Heart left ventricle (tissue), 16 donors: ENCODE measurements at regions not wholly inside any gene's neighbourhood (a gene's known extent, or its start where the extent isn't known, plus 50 kb on each side); places are given as distances from the start of the nearest gene placed in this dataset.
"Not testable (repeated sequence)": the region's sequence is repeated elsewhere in the genome, so short reads cannot be mapped to it uniquely, and the experiment has no call there.

Experiments used
- ATAC-seq, 4 donors: fragments of 200-7000 bp; cut with Tn5 transposase; one replicate each; pipeline ENCODE4 v1.9.1; 2020 to 2022; ENCODE audit warnings: moderate library complexity in 4 of 4, mild to moderate bottlenecking in 3 of 4, moderate number of reproducible peaks in 1 of 4
- DNase-seq, 5 donors: peaks; one replicate each; pipeline ENCODE4 v3.0.0-alpha.2; 2020
- H3K27ac ChIP-seq, 12 donors: fragments of 200-600 bp; sonication (generic) in 4 of 12; one replicate each; pipeline versions ENCODE4 v1.5.0 to v1.8.0; 2016 to 2022; ENCODE audit warnings: mild to moderate bottlenecking in 2 of 12
- H3K27me3 ChIP-seq, 9 donors: fragments of 200-600 bp; sonication (generic) in 2 of 9; one replicate each; pipeline versions ENCODE4 v1.5.1 to v1.8.0; 2016 to 2022; ENCODE audit warnings: mild to moderate bottlenecking in 3 of 9
- H3K36me3 ChIP-seq, 9 donors: fragments of 200-600 bp; sonication (generic) in 2 of 9; one replicate each; pipeline versions ENCODE4 v1.5.0 to v1.8.0; 2018 to 2022; ENCODE audit warnings: mild to moderate bottlenecking in 2 of 9
- H3K4me1 ChIP-seq, 12 donors: fragments of 200-600 bp; sonication (generic) in 4 of 12; one replicate each; pipeline versions ENCODE4 v1.5.0 to v1.8.0; 2016 to 2022; ENCODE audit warnings: mild to moderate bottlenecking in 3 of 12
- H3K4me3 ChIP-seq, 12 donors: fragments of 200-600 bp; sonication (generic) in 4 of 12; one replicate each; pipeline versions ENCODE4 v1.5.0 to v1.8.0; 2017 to 2022; ENCODE audit warnings: mild to moderate bottlenecking in 9 of 12, moderate library complexity in 4 of 12
- H3K9me3 ChIP-seq, 12 donors: fragments of 200-600 bp; sonication (generic) in 4 of 12; one replicate each; pipeline versions ENCODE4 v1.5.0 to v1.8.0; 2016 to 2022; ENCODE audit warnings: mild to moderate bottlenecking in 1 of 12
- CTCF ChIP-seq, 12 donors: fragments of 200-600 bp; sonication (generic) in 4 of 12; IDR thresholded peaks; one replicate each; pipeline versions ENCODE4 v1.5.0 to v1.8.0; 2018 to 2022; ENCODE audit warnings: antibody characterized with exemption in 12 of 12, mild to moderate bottlenecking in 5 of 12
- POLR2A ChIP-seq, 2 donors: fragments of 450-650 bp; IDR thresholded peaks; one replicate each; pipeline ENCODE4 v1.6.1; 2017; ENCODE audit warnings: antibody characterized with exemption in 2 of 2, mild to moderate bottlenecking in 2 of 2, moderate library complexity in 2 of 2
- WGBS, 4 donors: extraction: QIAGEN DNeasy Blood & Tissue Kit in 2 of 4; methylation state at CpG; one replicate each; pipeline versions ENCODE4 v1.1.5 to v1.1.7; 2013 to 2018; 5-methylcytosine and 5-hydroxymethylcytosine counted together
- intact Hi-C, 10 donors: fragments of 100-400 bp; cut with DNase I; formaldehyde crosslinking; loops; one replicate each; pipeline versions ENCODE4 v1.11.1 to v1.14.2; 2022
- donor health status: ischemic (EF 13 %, LVEDD 7.1; RV severe dilation, severe dysfunction).
- donor health status: healthy with polysubstance abuse.
- donor health status: DM: no; HTN: yes; CAD: no.
- donor health status: DM: no; HTN: no; CAD: no.
- donor health status: ischemic (EF 25% LVEDD 6.9; RV normal size, moderate dysfunction).
- donor health status: ischemic (EF 25% LVEDD 5.7; RV mildly dilated, moderate dysfunction).
- donor health status: healthy.
- donor health status: DM: yes; HTN: yes; CAD: no.
- donor health status: ischemic (EF 35%, LVEDD 5.7; RV mildly dilated, moderate dysfunction).
- donor health status: nonischemic (EF 11% LVEDD 7.7; RV severe dilation, severe dysfunction).
- donor health status: DM: yes; HTN: yes; CAD: no.
- donor health status: PGD.
- donor health status: ischemic (EF 29% LVEDD 5.4; RV normal size, mild dysfunction).
- donor health status: nonischemic (EF 23%, LVEDD 6.1; RV moderate dilation, normal function).

DNA sequence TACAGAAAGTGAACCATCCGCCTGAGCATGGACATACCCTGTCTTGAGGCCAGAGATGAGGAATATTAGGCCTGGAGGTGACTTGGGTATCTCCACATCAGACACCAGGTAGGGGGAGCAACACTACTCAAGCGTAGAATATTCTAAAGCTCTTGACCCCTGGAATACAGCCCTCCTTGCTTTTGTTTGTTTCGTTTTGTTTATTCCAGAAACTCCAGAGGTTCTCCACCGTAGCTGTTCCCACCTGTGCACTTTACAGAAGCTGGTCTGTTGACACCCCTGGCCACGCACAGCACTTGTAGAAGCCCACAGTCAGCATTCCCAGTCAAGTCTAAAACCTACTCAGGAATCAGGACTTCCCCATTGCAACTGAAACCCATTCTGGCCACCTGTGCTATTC, 139.6 kb upstream of the NEBL start:
- Histone ChIP-seq H3K27ac (no peak overlapping the region), H3K9me3 (peaks cover 0 to 3% (median 0%) of the 10 kb centered on the region in 12 donors), H3K36me3 (no peaks in the 10 kb centered on the region), H3K27me3 (no peaks in the 10 kb centered on the region), H3K4me1 (no peaks in the 10 kb centered on the region), H3K4me3 (no peak overlapping the region)
- ATAC-seq (no peak), DNase-seq (no peak)
- 73 to 91% (median 78%) methylated on average over 4 to 5 of the region's 5 CpGs for WGBS, 4 donors
- no peak for TF ChIP-seq CTCF (IDR thresholded peaks at IDR 0.05)
- no peak for TF ChIP-seq POLR2A (IDR thresholded peaks at IDR 0.05)
- intact Hi-C loops: no loop called here

DNA sequence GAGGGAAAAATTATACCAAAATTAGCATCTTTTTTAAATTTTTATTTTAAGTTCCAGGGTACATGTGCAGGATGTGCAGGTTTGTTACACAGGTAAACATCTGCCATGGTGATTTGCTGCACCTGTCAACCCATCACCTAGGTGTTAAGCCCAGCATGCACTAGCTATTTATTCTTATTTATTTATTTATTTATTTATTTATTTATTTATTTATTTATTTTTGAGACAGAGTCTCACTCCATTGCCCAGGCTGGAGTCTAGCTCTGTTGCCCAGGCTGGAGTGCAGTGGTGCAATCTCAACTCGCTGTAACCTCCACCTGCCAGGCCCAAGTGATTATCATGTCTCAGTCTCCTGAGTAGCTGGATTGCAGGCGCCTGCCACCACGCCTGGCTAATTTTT, 137.7 kb upstream of the NEBL start:
- DNase-seq, H3K9me3 ChIP-seq, H3K4me1 ChIP-seq, H3K27me3 ChIP-seq, intact Hi-C loops, H3K36me3 ChIP-seq, ATAC-seq, H3K27ac ChIP-seq, H3K4me3 ChIP-seq: not testable (repeated sequence)
- 91 to 98% (median 96%) methylated on average over 3 of the region's 3 CpGs for WGBS, 4 donors

DNA sequence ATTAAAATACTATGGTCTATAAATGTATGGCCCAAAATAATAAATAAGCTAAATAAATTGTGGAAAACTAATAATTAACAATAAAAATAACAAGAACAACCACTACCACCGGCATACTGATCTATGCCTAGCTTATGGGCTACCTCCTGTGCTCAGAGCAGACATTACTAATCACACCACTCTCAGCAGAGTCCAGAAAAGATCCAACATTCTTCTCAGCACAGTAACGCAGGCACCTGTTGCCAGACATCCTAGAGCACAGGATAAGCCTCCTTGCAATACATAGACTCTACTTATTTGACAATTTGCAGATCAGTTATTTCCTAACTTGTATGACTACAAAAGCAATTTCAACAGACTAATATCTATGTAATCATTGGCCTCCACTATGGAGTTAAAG, 137.1 kb upstream of the NEBL start:
- no peak for ATAC-seq
- 39 to 81% (median 70%) methylated on average over 2 of the region's 2 CpGs for WGBS, 4 donors

DNA sequence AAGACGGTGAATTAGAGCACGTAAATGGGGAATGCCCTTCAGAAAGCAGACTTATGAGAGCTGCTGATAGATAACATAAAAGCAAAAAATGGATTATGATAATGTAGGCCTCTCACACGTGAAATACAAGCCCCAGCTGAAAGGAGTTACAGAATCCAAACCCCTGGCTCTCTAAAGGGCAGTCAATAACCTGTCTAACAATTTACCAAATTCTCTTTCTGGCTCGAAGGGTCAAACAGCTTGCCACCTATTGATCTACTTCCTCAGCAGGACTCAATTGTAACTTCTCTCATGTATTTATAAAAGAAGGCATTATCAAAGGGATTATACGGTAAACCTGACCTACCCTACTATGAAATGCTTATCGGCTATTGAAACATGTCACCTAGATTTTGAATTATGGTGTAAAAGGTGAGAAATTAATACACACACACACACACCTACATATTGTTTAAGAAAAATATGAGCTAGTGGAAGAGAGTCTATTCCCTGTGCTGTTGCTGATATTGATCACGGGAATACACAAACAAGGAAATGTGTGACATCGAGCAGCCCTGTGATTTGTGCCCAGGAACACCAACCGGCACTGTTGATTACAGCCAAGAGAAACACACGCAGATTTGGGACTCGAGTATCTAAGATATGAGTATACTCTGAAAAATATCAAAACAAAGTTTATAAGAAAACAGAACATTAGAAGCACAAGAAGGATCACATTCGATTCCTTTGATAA, 135.6 kb upstream of the NEBL start:
- Histone ChIP-seq H3K36me3 (no peaks in the 10 kb centered on the region), H3K27me3 (no peaks in the 10 kb centered on the region), H3K4me3 (no peak overlapping the region), H3K4me1 (no peaks in the 10 kb centered on the region), H3K9me3 (no peaks in the 10 kb centered on the region), H3K27ac (no peak overlapping the region)
- ATAC-seq (no peak), DNase-seq (no peak)
- TF ChIP-seq CTCF (IDR thresholded peaks at IDR 0.05) (no peak), POLR2A (IDR thresholded peaks at IDR 0.05) (no peak)
- WGBS, 4 donors: 70 to 80% (median 73%) methylated on average over 12 of the region's 12 CpGs
- intact Hi-C loops: no loop called here

More for the DNA sequence above, 137.1 kb upstream of the NEBL start:
- intact Hi-C loops: no loop called here
- H3K36me3 ChIP-seq: no peaks in the 10 kb centered on the region
- H3K4me1 ChIP-seq: no peaks in the 10 kb centered on the region
- peaks cover 0 to 3% (median 0%) of the 10 kb centered on the region in 12 donors for H3K9me3 ChIP-seq
- no peak overlapping the region for H3K4me3 ChIP-seq
- TF ChIP-seq POLR2A (IDR thresholded peaks at IDR 0.05) (no peak), CTCF (IDR thresholded peaks at IDR 0.05) (no peak)
- no peak overlapping the region for H3K27ac ChIP-seq
- no peak for DNase-seq
- no peaks in the 10 kb centered on the region for H3K27me3 ChIP-seq
